Ecto neural progenitor cell (in vitro differentiated cells): ENCODE measurements at regions not wholly inside any gene's neighbourhood (a gene's known extent, or its start where the extent isn't known, plus 50 kb on each side); places are given as distances from the start of the nearest gene placed in this dataset.
"Not testable (repeated sequence)": the region's sequence is repeated elsewhere in the genome, so short reads cannot be mapped to it uniquely, and the experiment has no call there.

Experiments used
- DNase-seq: peaks from one replicate; pipeline ENCODE4 v3.0.0-alpha.2; 2018; ENCODE audit warnings: low spot score

GRCh38 chr12:92270521-92270920 is 124.9 kb upstream of the BTG1 start:
- no peak for DNase-seq

- DNase-seq: no peak
Observed at GRCh38 chr12:92268946-92269345, 123.3 kb upstream of the BTG1 start.

- DNase-seq: no peak
Observed at GRCh38 chr12:92261692-92262091, 116.0 kb upstream of the BTG1 start.

- DNase-seq: no peak
Observed at GRCh38 chr12:92261071-92261470, 115.4 kb upstream of the BTG1 start.

GRCh38 chr12:92259696-92260251 is 114.1 kb upstream of the BTG1 start:
- DNase-seq: no peak

GRCh38 chr12:92259291-92259690 is 113.6 kb upstream of the BTG1 start:
- no peak for DNase-seq

GRCh38 chr12:92257261-92257660 is 111.6 kb upstream of the BTG1 start:
- DNase-seq: no peak

- DNase-seq: no peak
Observed at GRCh38 chr12:92255741-92256140, 110.1 kb upstream of the BTG1 start.

GRCh38 chr12:92253301-92253700 is 107.7 kb upstream of the BTG1 start:
- DNase-seq: no peak

GRCh38 chr12:92248977-92249376 is 103.3 kb upstream of the BTG1 start:
- no peak for DNase-seq

- no peak for DNase-seq
Observed at GRCh38 chr12:92244036-92244435, 98.4 kb upstream of the BTG1 start.

- DNase-seq: no peak
Observed at GRCh38 chr12:92242907-92243306, 97.3 kb upstream of the BTG1 start.

- DNase-seq: no peak
Observed at GRCh38 chr12:92237762-92238523, 92.3 kb upstream of the BTG1 start.

GRCh38 chr12:92237262-92237661 is 91.6 kb upstream of the BTG1 start:
- no peak for DNase-seq

GRCh38 chr12:92235703-92236472 is 90.2 kb upstream of the BTG1 start:
- no peak for DNase-seq

- DNase-seq: no peak
Observed at GRCh38 chr12:92234533-92234932, 88.9 kb upstream of the BTG1 start.

GRCh38 chr12:92233346-92234015 is 87.8 kb upstream of the BTG1 start:
- no peak for DNase-seq

- DNase-seq: not testable (repeated sequence)
Observed at GRCh38 chr12:92232371-92232932, 86.8 kb upstream of the BTG1 start.

- not testable (repeated sequence) for DNase-seq
Observed at GRCh38 chr12:92231945-92232344, 86.3 kb upstream of the BTG1 start.

GRCh38 chr12:92231532-92231931 is 85.9 kb upstream of the BTG1 start:
- DNase-seq: not testable (repeated sequence)

GRCh38 chr12:92229381-92229780 is 83.7 kb upstream of the BTG1 start:
- no peak for DNase-seq

GRCh38 chr12:92226961-92227360 is 81.3 kb upstream of the BTG1 start:
- DNase-seq: no peak
